ENCODE measurements at regions not wholly inside any gene's neighbourhood (a gene's known extent, or its start where the extent isn't known, plus 50 kb on each side); places are given as distances from the start of the nearest gene placed in this dataset.

DNA sequence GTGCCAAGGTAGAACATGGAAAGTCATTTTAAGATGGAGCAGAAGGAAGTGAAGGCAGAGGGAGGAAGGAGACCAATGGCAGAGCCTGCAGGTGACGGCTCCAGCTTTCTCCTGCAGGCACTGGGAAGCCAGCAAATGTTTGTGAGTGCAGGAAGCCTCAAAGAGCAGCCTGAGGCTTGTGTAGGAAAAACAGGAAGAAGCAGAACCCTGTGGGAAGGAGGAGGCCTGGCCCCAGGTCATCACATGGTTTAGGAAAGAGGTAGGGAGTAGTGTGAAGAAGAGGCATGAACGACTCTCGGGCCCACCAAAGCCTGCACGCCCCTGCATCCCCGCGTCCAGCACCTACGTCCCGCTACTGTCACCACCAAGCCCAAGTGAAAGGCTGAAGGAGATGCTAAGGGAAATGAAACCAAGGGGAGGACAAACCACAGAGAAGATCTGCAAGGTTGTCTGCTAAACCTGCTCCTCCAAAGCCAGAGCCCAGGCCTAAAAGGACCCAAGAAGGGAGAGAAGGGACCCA is 151.5 kb downstream of the CHST1 start:
- H3K4me3 ChIP-seq (ENCODE audit: low read depth, low read length), result no peak overlapping the region
- TF ChIP-seq, protein P1, sequence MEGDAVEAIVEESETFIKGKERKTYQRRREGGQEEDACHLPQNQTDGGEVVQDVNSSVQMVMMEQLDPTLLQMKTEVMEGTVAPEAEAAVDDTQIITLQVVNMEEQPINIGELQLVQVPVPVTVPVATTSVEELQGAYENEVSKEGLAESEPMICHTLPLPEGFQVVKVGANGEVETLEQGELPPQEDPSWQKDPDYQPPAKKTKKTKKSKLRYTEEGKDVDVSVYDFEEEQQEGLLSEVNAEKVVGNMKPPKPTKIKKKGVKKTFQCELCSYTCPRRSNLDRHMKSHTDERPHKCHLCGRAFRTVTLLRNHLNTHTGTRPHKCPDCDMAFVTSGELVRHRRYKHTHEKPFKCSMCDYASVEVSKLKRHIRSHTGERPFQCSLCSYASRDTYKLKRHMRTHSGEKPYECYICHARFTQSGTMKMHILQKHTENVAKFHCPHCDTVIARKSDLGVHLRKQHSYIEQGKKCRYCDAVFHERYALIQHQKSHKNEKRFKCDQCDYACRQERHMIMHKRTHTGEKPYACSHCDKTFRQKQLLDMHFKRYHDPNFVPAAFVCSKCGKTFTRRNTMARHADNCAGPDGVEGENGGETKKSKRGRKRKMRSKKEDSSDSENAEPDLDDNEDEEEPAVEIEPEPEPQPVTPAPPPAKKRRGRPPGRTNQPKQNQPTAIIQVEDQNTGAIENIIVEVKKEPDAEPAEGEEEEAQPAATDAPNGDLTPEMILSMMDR (IDR thresholded peaks at IDR 0.05; ENCODE audit: control insufficient read depth, extremely low read depth, insufficient read depth), result no peak
- DNase-seq (ENCODE audit: low read depth), result no peak

DNA sequence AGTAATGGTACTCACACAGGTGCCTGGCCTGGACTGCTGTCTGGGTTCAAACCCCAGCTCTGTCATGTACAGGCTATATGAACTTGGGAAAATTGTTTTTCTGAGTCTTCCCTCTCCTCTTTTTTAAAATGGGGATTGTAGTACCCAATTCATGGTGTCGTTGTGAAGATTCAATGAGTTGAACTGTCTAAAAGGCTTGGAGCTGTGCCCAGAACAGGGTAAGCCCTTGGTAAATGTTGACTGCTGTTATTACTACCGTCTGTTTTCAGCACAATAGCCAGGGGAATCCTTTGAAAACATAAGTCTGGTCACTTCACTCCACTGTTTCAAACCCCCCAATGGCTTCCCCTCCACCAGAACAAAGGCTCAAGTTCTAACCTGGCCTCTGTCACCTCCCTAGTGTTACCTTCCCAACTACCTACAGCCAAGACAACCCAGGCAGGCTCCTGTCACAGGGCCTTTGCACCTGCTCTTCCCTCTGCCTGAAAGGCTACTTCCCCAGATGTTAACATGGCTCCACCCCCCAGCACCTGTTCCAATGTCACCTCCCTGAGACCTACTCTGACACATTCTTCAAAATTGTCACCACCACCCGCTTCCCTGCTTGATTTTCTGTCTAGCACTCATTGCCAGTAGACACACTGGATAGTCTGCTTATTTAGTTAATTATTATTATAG is 152.8 kb downstream of the CHST1 start:
- DNase-seq (ENCODE audit: low read depth), result no peak
- H3K4me3 ChIP-seq (ENCODE audit: low read depth, low read length), result no peak overlapping the region
- TF ChIP-seq, protein P1 (IDR thresholded peaks at IDR 0.05; ENCODE audit: control insufficient read depth, extremely low read depth, insufficient read depth), result no peak

DNA sequence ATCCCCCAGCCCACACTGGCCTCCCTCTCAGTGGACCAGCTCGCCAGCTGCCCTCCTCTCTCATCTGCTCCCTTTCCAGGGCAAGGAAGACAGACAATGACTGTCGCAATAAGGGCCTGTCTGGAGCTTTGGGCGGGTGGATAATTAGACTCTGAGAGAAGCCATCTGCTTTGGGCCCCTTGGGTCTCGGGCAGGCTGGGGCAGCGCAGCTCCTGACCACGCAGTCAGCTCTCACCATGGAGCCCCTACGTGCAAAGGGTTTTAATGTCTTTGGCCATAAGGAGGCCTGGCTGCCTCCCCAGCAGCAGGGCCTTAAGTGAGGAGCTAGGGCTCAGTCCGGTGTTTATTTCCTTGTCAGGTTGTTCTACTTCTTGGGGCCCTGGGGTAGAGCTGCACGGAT is 153.9 kb downstream of the CHST1 start:
- H3K4me3 ChIP-seq (ENCODE audit: low read depth, low read length), result no peak overlapping the region
- TF ChIP-seq, protein P1 (IDR thresholded peaks at IDR 0.05; ENCODE audit: control insufficient read depth, extremely low read depth, insufficient read depth), result no peak
- DNase-seq (ENCODE audit: low read depth), result no peak

DNA sequence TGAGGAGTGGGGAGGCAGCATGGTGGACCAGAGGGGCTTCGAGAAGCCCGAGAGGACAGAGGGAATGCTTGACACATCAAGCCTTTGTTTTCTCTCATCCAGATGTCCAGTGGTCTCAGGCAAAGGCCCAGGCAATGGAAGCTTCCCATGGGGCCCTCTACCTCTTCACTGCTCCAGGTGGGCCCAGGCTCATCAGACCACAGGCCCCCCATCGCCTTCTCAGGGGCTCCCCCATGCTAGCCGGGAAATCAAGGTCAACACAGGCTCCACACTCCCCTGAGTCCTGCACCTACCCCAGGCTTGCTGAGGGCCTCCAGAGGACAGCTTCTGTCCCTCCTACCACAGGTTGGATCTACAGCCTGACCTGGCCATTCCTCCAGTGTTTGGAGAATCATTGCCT is 157.5 kb downstream of the CHST1 start:
- no peak for DNase-seq (ENCODE audit: low read depth)
- H3K4me3 ChIP-seq (ENCODE audit: low read depth, low read length), result no peak overlapping the region
- TF ChIP-seq, protein P1 (IDR thresholded peaks at IDR 0.05; ENCODE audit: control insufficient read depth, extremely low read depth, insufficient read depth), result no peak

DNA sequence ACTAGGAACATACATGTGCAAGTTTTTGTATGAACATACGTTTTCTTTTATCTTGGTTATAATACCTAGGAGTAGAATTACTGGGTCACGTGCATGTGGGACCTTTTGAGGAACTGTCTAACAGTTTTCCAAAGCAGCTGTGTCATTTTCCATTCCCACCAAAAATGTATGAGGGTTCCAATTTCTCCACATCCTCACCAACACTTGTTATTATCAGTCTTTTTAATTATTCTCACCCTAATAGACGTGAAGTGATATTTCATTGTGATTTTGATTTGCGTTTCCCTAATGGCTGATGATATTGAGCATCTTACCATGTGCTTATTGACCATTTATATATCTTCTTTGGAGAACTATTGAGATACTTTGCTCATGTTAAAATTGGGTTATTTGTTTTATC is 162.1 kb downstream of the CHST1 start:
- DNase-seq (ENCODE audit: low read depth), result no peak
- TF ChIP-seq, protein P1 (IDR thresholded peaks at IDR 0.05; ENCODE audit: control insufficient read depth, extremely low read depth, insufficient read depth), result no peak
- no peak overlapping the region for H3K4me3 ChIP-seq (ENCODE audit: low read depth, low read length)

DNA sequence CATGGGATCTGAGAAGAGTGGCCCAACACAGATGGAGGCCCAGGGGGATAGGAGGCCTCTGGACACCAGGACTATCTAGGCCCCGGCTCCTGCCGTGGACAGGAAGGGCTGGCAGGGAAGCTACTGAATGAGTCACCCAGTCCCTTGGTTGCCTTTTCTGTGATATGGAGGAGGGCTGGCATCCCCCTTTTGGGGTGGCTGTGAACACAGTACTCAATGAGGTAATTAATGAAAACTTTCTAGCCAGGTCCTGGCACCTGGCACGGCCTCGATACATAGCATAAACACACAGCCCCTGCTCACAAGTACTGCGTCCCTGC is 163.2 kb downstream of the CHST1 start:
- no peak overlapping the region for H3K4me3 ChIP-seq (ENCODE audit: low read depth, low read length)
- DNase-seq (ENCODE audit: low read depth), result no peak
- TF ChIP-seq, protein P1 (IDR thresholded peaks at IDR 0.05; ENCODE audit: control insufficient read depth, extremely low read depth, insufficient read depth), result no peak

All from LNCaP clone FGC (cell line).